Aorta (tissue), 5 donors: ENCODE measurements at regions not wholly inside any gene's neighbourhood (a gene's known extent, or its start where the extent isn't known, plus 50 kb on each side); places are given as distances from the start of the nearest gene placed in this dataset.

Experiments used
- ATAC-seq: fragments of 200-7000 bp; cut with Tn5 transposase; one replicate; pipeline ENCODE4 v1.9.1; 2022; ENCODE audit warnings: moderate library complexity; ENCODE audit not compliant: low FRiP score
- DNase-seq, 2 donors: peaks; one replicate each; pipeline ENCODE4 v3.0.0-alpha.2; 2020
- H3K27ac ChIP-seq, 2 donors: one replicate each; pipeline ENCODE4 v1.5.1; 2013; ENCODE audit warnings: low read length in 2 of 2, mild to moderate bottlenecking in 2 of 2, moderate library complexity in 2 of 2, control low read depth in 1 of 2, inconsistent platforms in 1 of 2, low read depth in 1 of 2
- H3K27me3 ChIP-seq, 2 donors: one replicate each; pipeline ENCODE4 v1.6.1; 2013; ENCODE audit warnings: control low read depth in 1 of 2, low read length in 1 of 2, mild to moderate bottlenecking in 1 of 2, moderate library complexity in 1 of 2; ENCODE audit not compliant: insufficient read depth in 2 of 2, control insufficient read depth in 1 of 2
- H3K36me3 ChIP-seq, 2 donors: one replicate each; pipeline ENCODE4 v1.6.1; 2013; ENCODE audit warnings: control low read depth in 1 of 2, low read length in 1 of 2, mild to moderate bottlenecking in 1 of 2; ENCODE audit not compliant: insufficient read depth in 2 of 2, control insufficient read depth in 1 of 2
- H3K4me1 ChIP-seq, 2 donors: one replicate each; pipeline ENCODE4 v1.6.1; 2013; ENCODE audit warnings: low read length in 2 of 2, control low read depth in 1 of 2, mild to moderate bottlenecking in 1 of 2, moderate library complexity in 1 of 2; ENCODE audit not compliant: insufficient read depth in 2 of 2, control insufficient read depth in 1 of 2
- H3K4me3 ChIP-seq, 2 donors: one replicate each; pipeline ENCODE4 v1.5.1; 2013; ENCODE audit warnings: low read length in 2 of 2, control low read depth in 1 of 2, mild to moderate bottlenecking in 1 of 2
- H3K9me3 ChIP-seq: one replicate; pipeline ENCODE4 v1.6.1; 2013; ENCODE audit warnings: mild to moderate bottlenecking, low read length; ENCODE audit not compliant: control insufficient read depth
- WGBS, 2 donors: extraction: QIAGEN DNeasy Blood & Tissue Kit; methylation state at CpG; one replicate each; pipeline ENCODE4 v1.1.7; 2013; 5-methylcytosine and 5-hydroxymethylcytosine counted together
- intact Hi-C, 2 donors: fragments of 100-400 bp; cut with DNase I; formaldehyde crosslinking; loops; one replicate each; pipeline versions ENCODE4 v1.14.2 to v1.15.0; 2022
- donor health status: healthy with polysubstance abuse.
- donor health status: Bipolar disorder and iron deficiency.
- donor health status: DM: no; HTN: no; CAD: no.
- donor health status: DM: no; HTN: no; CAD: no.
- donor health status: DM: yes; HTN: yes; CAD: no.

DNA sequence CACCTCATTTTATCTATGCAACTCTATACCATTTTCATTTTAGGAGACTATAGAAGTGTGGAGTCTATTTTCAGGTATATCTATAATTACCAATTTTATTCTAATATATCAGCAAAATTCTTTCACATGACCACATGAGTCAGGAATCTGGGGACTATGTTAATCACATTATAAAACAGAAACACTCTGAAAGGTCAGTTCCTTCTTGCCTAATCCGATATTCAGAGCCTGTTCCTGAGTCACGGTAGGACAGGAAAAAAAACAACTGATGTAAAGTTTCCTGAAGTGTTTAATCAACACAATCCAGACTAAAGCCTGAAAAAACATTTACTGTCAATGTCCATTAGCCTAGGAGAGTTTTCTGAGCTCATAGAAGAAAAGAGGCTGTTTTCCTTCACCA is 1902.3 kb downstream of the NCAM2 start:
- Histone ChIP-seq H3K9me3 (no peaks in the 10 kb centered on the region), H3K27ac (no peak overlapping the region), H3K36me3 (no peaks in the 10 kb centered on the region), H3K4me1 (no peaks in the 10 kb centered on the region), H3K4me3 (no peak overlapping the region), H3K27me3 (no peaks in the 10 kb centered on the region)
- ATAC-seq (no peak), DNase-seq (no peak)
- 5 to 6% methylated on average over 2 of the region's 2 CpGs for WGBS, 2 donors
- intact Hi-C loops: no loop called here

DNA sequence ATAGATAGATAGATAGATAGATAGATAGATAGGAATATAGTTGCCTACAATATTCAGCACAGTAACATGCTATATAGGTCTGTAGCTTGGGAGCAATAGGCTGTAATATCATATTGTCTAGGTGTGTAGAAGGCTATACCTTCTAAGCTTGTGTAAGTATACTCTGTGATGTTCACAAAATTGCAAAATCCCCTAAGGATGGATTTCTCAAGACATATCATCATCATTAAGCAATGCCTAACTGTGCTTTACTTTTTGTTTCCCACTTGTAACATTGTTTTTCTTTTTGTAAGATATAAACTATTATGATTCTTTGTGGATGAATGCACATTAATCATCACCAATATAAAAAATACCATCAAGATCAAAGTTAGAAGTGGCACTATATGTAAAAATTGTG is 1905.6 kb downstream of the NCAM2 start:
- DNase-seq (no peak), ATAC-seq (no peak)
- no peak overlapping the region for H3K4me3 ChIP-seq
- intact Hi-C loops: no loop called here
- no peaks in the 10 kb centered on the region for H3K27me3 ChIP-seq
- no peaks in the 10 kb centered on the region for H3K9me3 ChIP-seq
- no peaks in the 10 kb centered on the region for H3K36me3 ChIP-seq
- no peaks in the 10 kb centered on the region for H3K4me1 ChIP-seq
- no peak overlapping the region for H3K27ac ChIP-seq

DNA sequence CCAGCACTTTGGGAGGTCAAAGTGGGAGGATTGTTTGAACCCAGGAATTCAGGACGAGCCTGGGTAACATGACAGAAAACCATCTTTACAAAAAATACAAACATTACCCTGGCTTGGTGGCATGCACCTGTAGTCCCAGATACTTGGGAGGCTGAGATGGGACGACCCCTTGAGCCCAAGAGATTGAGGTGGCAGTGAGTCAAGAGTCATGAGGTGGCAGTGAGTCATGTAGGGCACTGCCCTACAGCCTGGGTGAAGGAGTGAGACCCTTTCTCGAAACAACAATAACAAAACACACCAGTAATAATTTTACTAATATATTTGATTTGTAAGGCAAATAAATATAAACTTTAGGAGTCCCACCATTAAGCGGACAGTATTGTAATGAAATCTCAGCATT is 1906.2 kb downstream of the NCAM2 start:
- no peak for DNase-seq
- no peaks in the 10 kb centered on the region for H3K9me3 ChIP-seq
- H3K27me3 ChIP-seq: no peaks in the 10 kb centered on the region
- no peak overlapping the region for H3K27ac ChIP-seq
- WGBS, 2 donors: 80 to 81% methylated on average over 4 of the region's 4 CpGs
- no peak overlapping the region for H3K4me3 ChIP-seq
- H3K4me1 ChIP-seq: no peaks in the 10 kb centered on the region
- no peak for ATAC-seq
- H3K36me3 ChIP-seq: no peaks in the 10 kb centered on the region
- intact Hi-C loops: no loop called here

DNA sequence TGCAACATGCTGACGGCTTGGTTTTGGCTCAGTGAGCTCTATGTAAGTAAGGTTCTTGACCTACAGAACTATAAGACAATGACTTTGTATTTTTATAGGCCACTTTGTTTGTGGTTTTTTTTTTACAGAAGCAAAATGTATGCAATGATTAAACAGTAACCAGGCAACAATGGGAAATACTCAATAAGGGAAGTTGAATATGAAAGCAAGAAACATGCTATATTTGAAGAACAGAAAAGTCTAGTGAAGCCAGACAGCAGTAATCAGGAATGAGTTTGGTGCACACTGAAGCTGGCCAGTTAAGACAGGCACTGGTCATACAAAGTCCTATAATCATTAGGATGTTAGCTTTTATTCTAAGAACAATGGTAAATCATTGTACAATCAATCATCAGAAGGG is 1926.8 kb downstream of the NCAM2 start:
- no peaks in the 10 kb centered on the region for H3K36me3 ChIP-seq
- H3K27ac ChIP-seq: no peak overlapping the region
- H3K4me1 ChIP-seq: no peaks in the 10 kb centered on the region
- no peak for DNase-seq
- intact Hi-C loops: no loop called here
- no peak for ATAC-seq
- H3K4me3 ChIP-seq: no peak overlapping the region
- WGBS, 2 donors: 80 to 92% methylated on average over 1 of the region's 1 CpG
- no peaks in the 10 kb centered on the region for H3K27me3 ChIP-seq
- H3K9me3 ChIP-seq: no peaks in the 10 kb centered on the region

DNA sequence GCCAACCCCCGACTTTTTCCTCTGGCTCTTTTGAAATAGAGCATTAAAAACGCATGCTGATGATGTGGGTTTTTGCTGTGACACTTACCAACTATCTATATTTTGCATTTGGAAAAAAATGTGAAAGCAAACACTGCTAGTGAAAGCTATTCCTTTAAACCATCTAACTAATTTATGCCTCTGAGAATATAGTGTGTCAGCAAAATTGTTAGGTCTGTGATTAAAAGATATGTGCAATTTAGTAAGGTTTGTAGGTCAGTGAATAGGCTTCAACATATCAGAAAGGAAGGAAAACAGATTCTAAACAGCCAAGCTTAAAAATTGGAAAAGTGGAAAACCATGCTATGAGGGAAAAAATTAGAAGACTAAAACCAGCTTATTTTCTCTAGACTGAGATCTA is 1929.3 kb downstream of the NCAM2 start:
- 59 to 68% methylated on average over 2 of the region's 2 CpGs for WGBS, 2 donors

DNA sequence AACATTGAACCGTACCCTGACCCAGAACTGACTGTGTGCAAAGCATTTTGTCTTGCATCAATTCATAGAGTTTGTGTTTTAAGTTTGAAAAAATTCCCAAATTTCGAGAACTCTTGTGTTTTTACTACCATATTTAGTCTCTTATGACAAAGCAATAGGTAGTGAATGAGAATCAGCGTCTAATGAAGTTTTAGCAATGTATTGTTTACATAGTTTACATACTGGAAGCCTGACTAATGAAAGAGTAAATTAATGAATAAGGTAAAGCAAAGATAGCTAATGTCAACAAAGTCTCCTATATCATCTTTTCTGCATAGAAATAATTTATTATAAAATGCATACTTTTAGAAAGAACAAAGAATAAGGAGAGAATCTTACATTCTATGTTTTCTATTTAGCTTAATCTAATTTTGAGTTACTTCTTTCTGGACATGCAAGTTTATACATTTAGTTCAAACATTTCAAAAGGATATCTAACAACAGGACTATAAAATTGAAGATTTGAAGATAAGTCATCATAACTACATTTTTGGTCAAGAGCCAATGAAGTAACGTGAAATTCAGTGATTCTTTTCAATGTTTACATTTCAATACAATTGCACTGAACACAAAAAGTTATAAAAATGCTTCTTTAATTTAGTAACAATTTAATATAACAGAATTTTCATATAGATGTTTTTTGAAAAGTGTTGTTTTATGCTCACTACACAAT is 1943.7 kb downstream of the NCAM2 start:
- 47 to 54% methylated on average over 4 of the region's 4 CpGs for WGBS, 2 donors
- intact Hi-C loops: no loop called here
- no peak overlapping the region for H3K27ac ChIP-seq

More for the DNA sequence above, 1929.3 kb downstream of the NCAM2 start:
- Histone ChIP-seq H3K36me3 (no peaks in the 10 kb centered on the region), H3K27ac (no peak overlapping the region), H3K4me3 (no peak overlapping the region), H3K4me1 (no peaks in the 10 kb centered on the region), H3K9me3 (no peaks in the 10 kb centered on the region), H3K27me3 (no peaks in the 10 kb centered on the region)
- DNase-seq (no peak), ATAC-seq (no peak)
- intact Hi-C loops: no loop called here

DNA sequence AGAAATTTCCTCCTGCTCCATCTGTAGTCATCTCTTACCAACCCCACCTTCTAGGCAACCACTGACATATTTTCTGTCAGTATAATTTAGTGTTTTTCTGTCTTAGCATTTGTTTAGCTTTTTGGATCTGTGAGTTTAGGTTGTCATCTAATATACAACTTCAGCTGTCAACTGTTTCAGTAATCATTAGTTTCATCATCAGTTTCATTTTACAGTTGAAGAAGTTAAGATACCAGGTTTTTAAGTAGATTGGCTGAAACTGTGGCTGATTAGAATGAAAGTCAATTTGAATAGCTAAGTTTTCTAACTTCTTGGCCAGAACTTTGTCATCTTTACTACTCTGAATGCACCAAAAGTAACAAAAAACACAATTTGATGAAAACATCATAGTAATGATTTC is 1957.3 kb downstream of the NCAM2 start:
- no peak for ATAC-seq
- H3K9me3 ChIP-seq: no peaks in the 10 kb centered on the region
- H3K4me1 ChIP-seq: no peaks in the 10 kb centered on the region
- intact Hi-C loops: no loop called here
- DNase-seq: no peak
- H3K4me3 ChIP-seq: no peak overlapping the region
- H3K27me3 ChIP-seq: no peaks in the 10 kb centered on the region
- no peaks in the 10 kb centered on the region for H3K36me3 ChIP-seq
- no peak overlapping the region for H3K27ac ChIP-seq

More for the DNA sequence above, 1943.7 kb downstream of the NCAM2 start:
- no peaks in the 10 kb centered on the region for H3K9me3 ChIP-seq
- no peaks in the 10 kb centered on the region for H3K4me1 ChIP-seq
- DNase-seq (no peak), ATAC-seq (no peak)
- H3K36me3 ChIP-seq: no peaks in the 10 kb centered on the region
- H3K4me3 ChIP-seq: no peak overlapping the region
- no peaks in the 10 kb centered on the region for H3K27me3 ChIP-seq

DNA sequence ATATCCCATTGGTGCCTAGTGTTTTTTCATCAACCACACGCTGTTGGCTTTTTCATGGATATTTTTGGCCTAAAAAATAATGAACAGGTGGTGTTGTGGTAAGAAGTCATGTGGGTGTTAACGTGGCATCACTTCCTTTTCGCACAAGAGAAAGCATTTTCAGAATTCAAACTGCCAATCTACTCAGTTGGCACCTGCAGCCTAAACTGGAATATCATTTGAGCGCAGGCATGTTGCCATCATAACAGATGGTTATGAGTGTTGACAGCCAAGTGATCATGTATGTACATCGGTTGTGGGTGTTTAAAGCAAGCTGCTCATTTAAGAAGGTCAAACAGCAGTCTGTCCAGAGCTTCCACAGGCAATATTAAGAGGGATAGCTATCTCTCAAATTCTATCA is 1963.0 kb downstream of the NCAM2 start:
- intact Hi-C loops: no loop called here
- ATAC-seq (no peak), DNase-seq (no peak)
- Histone ChIP-seq H3K4me3 (no peak overlapping the region), H3K36me3 (no peaks in the 10 kb centered on the region), H3K27me3 (no peaks in the 10 kb centered on the region), H3K27ac (no peak overlapping the region), H3K4me1 (no peaks in the 10 kb centered on the region), H3K9me3 (no peaks in the 10 kb centered on the region)
- 75 to 76% methylated on average over 5 of the region's 5 CpGs for WGBS, 2 donors

DNA sequence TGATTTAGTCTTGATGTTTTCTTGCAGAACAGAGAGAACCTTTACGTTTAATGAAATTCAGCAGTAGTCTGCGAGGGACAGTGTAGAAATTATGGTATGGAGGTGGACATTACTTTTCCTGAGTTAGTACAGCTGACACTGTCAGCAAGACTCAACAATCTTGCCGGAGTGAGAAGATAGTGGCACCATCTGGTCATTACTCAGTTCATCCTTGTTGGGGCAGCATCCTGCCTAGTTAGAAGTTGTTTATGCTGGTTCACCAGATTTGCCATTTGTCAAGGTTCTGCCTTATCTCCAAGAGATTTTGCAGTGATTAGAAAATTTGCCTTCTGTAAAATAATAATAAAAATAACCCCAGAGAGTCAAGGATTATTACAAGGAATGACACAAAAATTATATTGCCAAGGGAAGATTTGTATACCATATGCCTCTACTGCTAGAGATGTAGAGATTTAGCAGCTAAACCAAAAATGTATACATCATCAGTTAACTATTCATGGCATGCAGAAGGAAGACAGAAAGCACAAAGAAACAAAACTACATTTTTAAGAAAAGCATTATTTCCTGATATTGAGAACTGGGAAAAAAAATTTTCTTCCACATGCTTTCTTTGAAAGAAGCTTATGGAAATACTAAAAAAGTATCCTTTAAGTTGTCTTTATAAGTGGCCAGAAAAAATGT is 1967.4 kb downstream of the NCAM2 start:
- Histone ChIP-seq H3K36me3 (no peaks in the 10 kb centered on the region), H3K27me3 (no peaks in the 10 kb centered on the region), H3K4me1 (no peaks in the 10 kb centered on the region), H3K27ac (no peak overlapping the region), H3K4me3 (no peak overlapping the region), H3K9me3 (no peaks in the 10 kb centered on the region)
- 40 to 41% methylated on average over 3 of the region's 3 CpGs for WGBS, 2 donors
- intact Hi-C loops: no loop called here
- ATAC-seq (no peak), DNase-seq (no peak)
